ENCODE measurements at regions not wholly inside any gene's neighbourhood (a gene's known extent, or its start where the extent isn't known, plus 50 kb on each side); places are given as distances from the start of the nearest gene placed in this dataset.

GRCh38 chr2:7709907-7710306 lies 792.7 kb downstream of the RNF144A start:
- TF ChIP-seq FOXP2 (optimal IDR thresholded peaks at IDR 0.05; ENCODE audit: borderline replicate concordance, extremely low read depth, extremely low read length, insufficient read depth) (no peak), POLR2AphosphoS5 (IDR thresholded peaks at IDR 0.05; ENCODE audit: low read depth, low read length) (no peak), SIN3A (IDR thresholded peaks at IDR 0.05; ENCODE audit: borderline replicate concordance, insufficient read depth, low read length) (no peak), TAF1 (IDR thresholded peaks at IDR 0.05; ENCODE audit: borderline replicate concordance, insufficient read depth, low read length) (no peak), REST (IDR thresholded peaks at IDR 0.05; ENCODE audit: insufficient read depth in 1 of 2, low read depth in 2 of 2, low read length in 2 of 2) (no peak)

- TF ChIP-seq TAF1 (IDR thresholded peaks at IDR 0.05; ENCODE audit: borderline replicate concordance, insufficient read depth, low read length) = no peak
- no peak for TF ChIP-seq SIN3A (IDR thresholded peaks at IDR 0.05; ENCODE audit: borderline replicate concordance, insufficient read depth, low read length)
- TF ChIP-seq POLR2AphosphoS5 (IDR thresholded peaks at IDR 0.05; ENCODE audit: low read depth, low read length) = no peak
- TF ChIP-seq FOXP2 (optimal IDR thresholded peaks at IDR 0.05; ENCODE audit: borderline replicate concordance, extremely low read depth, extremely low read length, insufficient read depth) = no peak
- TF ChIP-seq REST (IDR thresholded peaks at IDR 0.05; ENCODE audit: insufficient read depth in 1 of 2, low read depth in 2 of 2, low read length in 2 of 2) = no peak
Observed at GRCh38 chr2:7711167-7711566, 794.0 kb downstream of the RNF144A start.

GRCh38 chr2:7719876-7720275 lies 802.7 kb downstream of the RNF144A start:
- TF ChIP-seq POLR2AphosphoS5 (IDR thresholded peaks at IDR 0.05; ENCODE audit: low read depth, low read length) = no peak
- TF ChIP-seq TAF1 (IDR thresholded peaks at IDR 0.05; ENCODE audit: borderline replicate concordance, insufficient read depth, low read length) = no peak
- TF ChIP-seq SIN3A (IDR thresholded peaks at IDR 0.05; ENCODE audit: borderline replicate concordance, insufficient read depth, low read length) = no peak
- TF ChIP-seq FOXP2 (optimal IDR thresholded peaks at IDR 0.05; ENCODE audit: borderline replicate concordance, extremely low read depth, extremely low read length, insufficient read depth) = no peak
- TF ChIP-seq REST (IDR thresholded peaks at IDR 0.05; ENCODE audit: insufficient read depth in 1 of 2, low read depth in 2 of 2, low read length in 2 of 2) = no peak

- no peak for TF ChIP-seq TAF1 (IDR thresholded peaks at IDR 0.05; ENCODE audit: borderline replicate concordance, insufficient read depth, low read length)
- TF ChIP-seq REST (IDR thresholded peaks at IDR 0.05; ENCODE audit: insufficient read depth in 1 of 2, low read depth in 2 of 2, low read length in 2 of 2) = no peak
- no peak for TF ChIP-seq FOXP2 (optimal IDR thresholded peaks at IDR 0.05; ENCODE audit: borderline replicate concordance, extremely low read depth, extremely low read length, insufficient read depth)
- TF ChIP-seq SIN3A (IDR thresholded peaks at IDR 0.05; ENCODE audit: borderline replicate concordance, insufficient read depth, low read length) = no peak
- no peak for TF ChIP-seq POLR2AphosphoS5 (IDR thresholded peaks at IDR 0.05; ENCODE audit: low read depth, low read length)
Observed at GRCh38 chr2:7721413-7721995, 804.3 kb downstream of the RNF144A start.
